ENCODE measurements at regions not wholly inside any gene's neighbourhood (a gene's known extent, or its start where the extent isn't known, plus 50 kb on each side); places are given as distances from the start of the nearest gene placed in this dataset.

DNA sequence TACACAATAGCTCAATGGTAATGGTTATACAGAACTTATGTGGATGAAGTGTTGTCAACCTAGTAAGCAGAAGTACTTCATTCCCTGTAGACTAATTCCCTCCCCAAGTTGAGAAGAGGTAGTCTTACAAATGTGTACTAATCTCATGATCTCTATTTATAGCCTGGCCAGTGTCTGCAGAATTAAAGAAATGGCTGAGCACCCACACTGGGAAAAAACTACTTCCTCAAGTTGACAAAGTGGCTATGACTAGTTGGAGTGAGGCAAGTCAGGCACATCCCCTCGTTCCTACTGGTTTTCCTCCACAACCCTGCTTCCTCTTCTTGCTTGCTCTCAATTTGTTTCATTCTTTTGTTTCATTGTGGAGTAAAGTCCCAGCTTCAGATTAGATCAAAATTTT, 566.7 kb upstream of the ZNF717 start:
- H3K4me3 ChIP-seq (ENCODE audit: low read length), result no peak overlapping the region
- no peaks in the 10 kb centered on the region for H3K4me1 ChIP-seq (ENCODE audit: insufficient read depth, low read length)
- no peaks in the 10 kb centered on the region for H3K36me3 ChIP-seq (ENCODE audit: insufficient read depth, low read length)
- H2AFZ ChIP-seq (ENCODE audit: low read depth, low read length), result no peak overlapping the region
- H3K9me3 ChIP-seq (ENCODE audit: low read length), result no peaks in the 10 kb centered on the region
- H3K27me3 ChIP-seq (ENCODE audit: insufficient read depth, low read length), result no peaks in the 10 kb centered on the region

DNA sequence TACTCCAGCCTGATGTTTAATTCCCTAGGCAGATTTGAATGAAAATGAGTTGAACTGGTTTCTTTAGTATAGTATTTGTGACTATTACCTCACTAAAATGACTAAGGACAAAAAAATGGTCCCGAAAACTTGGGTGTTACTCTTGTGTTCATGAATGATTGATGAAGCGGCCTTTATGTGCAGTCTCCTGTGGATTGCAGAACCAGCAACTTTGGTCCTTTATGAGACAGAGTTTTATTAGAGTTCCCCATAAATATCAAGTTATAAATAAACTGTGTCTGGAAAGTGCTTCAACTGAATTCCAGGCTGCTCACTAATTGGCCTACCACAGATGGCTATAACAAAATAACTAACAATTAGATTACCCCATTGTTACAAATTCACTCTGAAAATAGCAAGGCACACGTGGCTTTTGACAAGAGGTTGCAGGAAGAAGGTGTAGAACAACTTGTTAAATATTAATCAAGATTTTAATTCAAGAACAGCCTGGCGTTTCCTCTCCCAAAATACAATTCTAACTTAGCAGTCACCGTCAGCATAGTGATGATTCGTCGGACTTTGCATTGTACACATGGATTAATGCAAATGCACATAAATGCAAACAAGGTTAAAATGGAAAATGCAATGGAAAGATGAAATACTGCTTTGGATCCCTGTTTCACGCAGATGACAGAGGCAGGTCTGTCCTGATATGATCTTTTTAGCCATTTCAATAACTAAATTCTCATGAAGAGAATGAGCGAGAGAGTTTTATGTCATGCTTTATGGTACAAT, 567.3 kb upstream of the ZNF717 start:
- Histone ChIP-seq H3K4me3 (ENCODE audit: low read length) (no peak overlapping the region), H3K4me1 (ENCODE audit: insufficient read depth, low read length) (no peaks in the 10 kb centered on the region), H3K27me3 (ENCODE audit: insufficient read depth, low read length) (no peaks in the 10 kb centered on the region), H3K9me3 (ENCODE audit: low read length) (no peaks in the 10 kb centered on the region), H2AFZ (ENCODE audit: low read depth, low read length) (no peak overlapping the region), H3K36me3 (ENCODE audit: insufficient read depth, low read length) (no peaks in the 10 kb centered on the region)

DNA sequence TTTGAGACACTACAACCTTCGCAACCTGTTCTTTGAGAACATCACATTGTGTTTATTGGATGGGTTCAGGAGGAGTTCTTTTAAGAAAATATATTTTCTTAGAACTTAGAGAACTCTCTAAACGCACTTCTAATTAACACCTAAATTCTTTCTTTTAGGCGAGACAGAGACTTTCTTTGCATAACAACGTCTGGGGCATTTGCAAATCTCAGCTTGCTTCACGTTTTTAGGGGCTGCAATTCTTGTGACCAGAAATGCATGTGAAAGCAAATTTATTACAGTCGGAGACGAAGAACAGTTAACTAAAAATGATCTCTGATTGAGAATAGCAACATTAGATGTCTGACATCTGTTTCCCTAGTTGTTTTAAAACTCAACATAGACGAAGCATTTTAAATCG, 568.3 kb upstream of the ZNF717 start:
- H3K4me1 ChIP-seq (ENCODE audit: insufficient read depth, low read length), result no peaks in the 10 kb centered on the region
- H2AFZ ChIP-seq (ENCODE audit: low read depth, low read length), result no peak overlapping the region
- no peaks in the 10 kb centered on the region for H3K9me3 ChIP-seq (ENCODE audit: low read length)
- H3K27me3 ChIP-seq (ENCODE audit: insufficient read depth, low read length), result no peaks in the 10 kb centered on the region
- no peak overlapping the region for H3K4me3 ChIP-seq (ENCODE audit: low read length)
- no peaks in the 10 kb centered on the region for H3K36me3 ChIP-seq (ENCODE audit: insufficient read depth, low read length)

GRCh38 chr3:76361010-76361409, 575.7 kb upstream of the ZNF717 start:
- no peaks in the 10 kb centered on the region for H3K36me3 ChIP-seq (ENCODE audit: insufficient read depth, low read length)

GRCh38 chr3:76362643-76363042, 577.3 kb upstream of the ZNF717 start:
- no peaks in the 10 kb centered on the region for H3K9me3 ChIP-seq (ENCODE audit: low read length)
- H3K27me3 ChIP-seq (ENCODE audit: insufficient read depth, low read length), result no peaks in the 10 kb centered on the region
- no peaks in the 10 kb centered on the region for H3K36me3 ChIP-seq (ENCODE audit: insufficient read depth, low read length)
- H3K4me3 ChIP-seq (ENCODE audit: low read length), result no peak overlapping the region
- no peaks in the 10 kb centered on the region for H3K4me1 ChIP-seq (ENCODE audit: insufficient read depth, low read length)
- no peak overlapping the region for H2AFZ ChIP-seq (ENCODE audit: low read depth, low read length)

More at GRCh38 chr3:76361010-76361409, 575.7 kb upstream of the ZNF717 start:
- H3K9me3 ChIP-seq (ENCODE audit: low read length), result no peaks in the 10 kb centered on the region
- H3K4me1 ChIP-seq (ENCODE audit: insufficient read depth, low read length), result no peaks in the 10 kb centered on the region
- H3K27me3 ChIP-seq (ENCODE audit: insufficient read depth, low read length), result no peaks in the 10 kb centered on the region
- no peak overlapping the region for H2AFZ ChIP-seq (ENCODE audit: low read depth, low read length)
- H3K4me3 ChIP-seq (ENCODE audit: low read length), result no peak overlapping the region

GRCh38 chr3:76365275-76365674, 579.9 kb upstream of the ZNF717 start:
- Histone ChIP-seq H2AFZ (ENCODE audit: low read depth, low read length) (no peak overlapping the region), H3K9me3 (ENCODE audit: low read length) (no peaks in the 10 kb centered on the region), H3K4me1 (ENCODE audit: insufficient read depth, low read length) (no peaks in the 10 kb centered on the region), H3K27me3 (ENCODE audit: insufficient read depth, low read length) (no peaks in the 10 kb centered on the region), H3K4me3 (ENCODE audit: low read length) (no peak overlapping the region), H3K36me3 (ENCODE audit: insufficient read depth, low read length) (no peaks in the 10 kb centered on the region)

DNA sequence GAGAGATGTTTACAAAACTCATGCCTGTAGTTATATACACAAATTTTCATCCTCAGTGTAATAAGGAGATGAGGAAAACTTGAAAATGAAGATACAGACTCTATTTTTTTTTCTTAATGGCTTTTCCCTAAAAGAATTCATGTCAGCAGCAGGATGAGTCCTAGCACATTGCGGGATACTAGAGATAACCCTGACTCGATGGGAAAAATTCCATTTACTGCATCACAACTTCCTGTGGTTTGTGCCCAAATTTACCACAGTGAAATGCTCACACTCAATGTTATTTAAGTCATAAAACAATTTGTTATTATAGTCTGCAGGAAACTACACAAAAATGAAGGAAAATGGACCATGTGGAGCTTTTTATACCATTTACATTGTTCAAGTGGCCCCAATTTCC, 581.9 kb upstream of the ZNF717 start:
- no peaks in the 10 kb centered on the region for H3K36me3 ChIP-seq (ENCODE audit: insufficient read depth, low read length)
- H2AFZ ChIP-seq (ENCODE audit: low read depth, low read length), result no peak overlapping the region
- no peaks in the 10 kb centered on the region for H3K4me1 ChIP-seq (ENCODE audit: insufficient read depth, low read length)
- no peaks in the 10 kb centered on the region for H3K9me3 ChIP-seq (ENCODE audit: low read length)
- H3K27me3 ChIP-seq (ENCODE audit: insufficient read depth, low read length), result no peaks in the 10 kb centered on the region
- no peak overlapping the region for H3K4me3 ChIP-seq (ENCODE audit: low read length)

- no peaks in the 10 kb centered on the region for H3K27me3 ChIP-seq (ENCODE audit: insufficient read depth, low read length)
- H2AFZ ChIP-seq (ENCODE audit: low read depth, low read length), result no peak overlapping the region
- no peaks in the 10 kb centered on the region for H3K4me1 ChIP-seq (ENCODE audit: insufficient read depth, low read length)
- H3K4me3 ChIP-seq (ENCODE audit: low read length), result no peak overlapping the region
- no peaks in the 10 kb centered on the region for H3K9me3 ChIP-seq (ENCODE audit: low read length)
- no peaks in the 10 kb centered on the region for H3K36me3 ChIP-seq (ENCODE audit: insufficient read depth, low read length)
Measured at GRCh38 chr3:76369170-76369569, 583.8 kb upstream of the ZNF717 start.

DNA sequence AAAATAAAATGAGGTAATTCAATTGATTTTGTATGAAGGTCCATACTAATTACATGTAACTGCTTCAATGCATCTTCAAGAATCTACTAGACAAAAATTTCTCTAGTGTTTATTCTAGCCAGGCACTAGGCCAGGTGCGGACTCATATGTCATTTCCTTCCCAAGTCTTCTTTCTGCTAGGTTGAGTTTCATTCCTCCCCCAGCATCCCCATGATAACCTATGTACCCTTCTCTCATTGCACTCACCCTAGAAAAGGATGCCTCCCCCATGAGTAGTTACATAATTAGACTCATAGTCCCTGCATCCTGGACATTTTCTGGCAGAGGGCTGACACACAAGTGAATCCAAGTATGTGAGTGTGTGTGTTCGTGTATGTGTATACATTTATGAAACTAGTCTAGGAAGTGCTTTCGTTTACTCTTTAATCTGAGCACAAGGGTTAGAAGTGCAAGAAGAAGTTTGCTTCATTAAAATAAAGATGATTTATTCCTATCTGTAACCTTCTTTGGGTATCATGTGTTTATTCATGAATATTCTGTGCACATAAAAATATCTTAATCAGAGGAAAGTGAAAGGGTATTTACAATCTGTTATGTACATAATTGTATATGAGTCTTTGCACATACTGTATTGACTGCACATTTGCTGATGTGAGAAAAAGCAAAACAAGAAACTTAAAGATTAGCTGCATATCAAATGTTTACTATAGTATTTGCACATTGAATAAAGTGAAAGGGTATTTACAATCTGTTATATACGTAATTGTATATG, 585.6 kb upstream of the ZNF717 start:
- Histone ChIP-seq H3K27me3 (ENCODE audit: insufficient read depth, low read length) (no peaks in the 10 kb centered on the region), H3K36me3 (ENCODE audit: insufficient read depth, low read length) (no peaks in the 10 kb centered on the region), H3K4me1 (ENCODE audit: insufficient read depth, low read length) (no peaks in the 10 kb centered on the region), H2AFZ (ENCODE audit: low read depth, low read length) (no peak overlapping the region), H3K4me3 (ENCODE audit: low read length) (no peak overlapping the region), H3K9me3 (ENCODE audit: low read length) (no peaks in the 10 kb centered on the region)

DNA sequence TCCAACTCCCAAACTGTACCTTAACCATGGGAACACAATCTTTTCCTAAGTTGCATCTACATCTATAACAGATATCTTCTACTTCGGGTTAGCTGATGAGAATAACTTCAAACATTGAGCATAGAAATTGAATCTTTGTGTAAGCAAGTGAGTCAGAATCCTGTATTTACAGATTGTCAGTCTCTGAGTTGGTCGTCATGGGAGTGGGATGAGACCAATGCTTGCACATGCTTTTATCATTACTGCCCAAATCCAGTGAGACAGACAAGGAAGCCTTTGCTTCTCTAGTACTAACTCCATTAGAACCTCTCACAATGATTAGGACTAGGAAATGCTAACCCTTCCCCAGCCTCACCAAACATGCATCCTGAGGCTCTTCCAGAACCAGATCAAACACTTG, 587.1 kb upstream of the ZNF717 start:
- Histone ChIP-seq H3K4me3 (ENCODE audit: low read length) (no peak overlapping the region), H3K9me3 (ENCODE audit: low read length) (no peaks in the 10 kb centered on the region), H3K4me1 (ENCODE audit: insufficient read depth, low read length) (no peaks in the 10 kb centered on the region), H3K36me3 (ENCODE audit: insufficient read depth, low read length) (no peaks in the 10 kb centered on the region), H3K27me3 (ENCODE audit: insufficient read depth, low read length) (no peaks in the 10 kb centered on the region), H2AFZ (ENCODE audit: low read depth, low read length) (no peak overlapping the region)

DNA sequence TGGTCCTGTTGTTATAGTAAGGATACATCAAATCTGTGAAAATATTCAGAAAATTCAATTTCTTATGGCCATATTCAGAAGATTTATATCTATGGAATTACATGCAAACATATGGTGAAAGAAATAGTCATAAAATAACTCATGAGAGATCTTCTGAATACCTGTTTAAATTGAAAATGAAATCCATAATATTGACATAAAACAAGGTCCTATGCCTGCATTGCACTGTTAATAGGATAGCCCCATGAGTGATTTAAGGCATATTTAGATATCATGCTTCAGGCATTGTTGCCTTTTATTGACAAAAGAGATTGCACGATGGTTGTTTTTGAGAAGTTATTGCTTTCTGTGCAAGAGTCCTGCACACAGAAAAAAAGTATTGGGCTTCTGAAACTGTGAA, 591.7 kb upstream of the ZNF717 start:
- no peaks in the 10 kb centered on the region for H3K27me3 ChIP-seq (ENCODE audit: insufficient read depth, low read length)

DNA sequence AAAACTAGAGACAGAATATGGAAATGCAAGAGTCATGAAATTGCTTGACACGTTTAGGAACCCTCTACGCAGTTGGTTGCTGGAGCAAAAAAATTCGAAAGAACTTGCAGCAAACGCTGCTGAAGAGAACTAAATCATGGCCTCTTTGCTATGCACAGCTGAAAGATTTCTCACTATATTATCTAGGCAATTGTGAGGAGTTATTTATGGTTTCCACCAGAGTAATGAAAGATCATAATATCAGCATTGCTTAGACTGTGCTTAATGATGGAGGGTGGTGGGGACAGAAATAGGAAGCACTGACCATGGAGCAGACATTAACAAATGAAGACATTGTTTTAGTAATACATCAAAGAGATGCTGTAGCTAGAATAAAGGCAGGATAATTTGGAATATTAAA, 593.4 kb upstream of the ZNF717 start:
- Histone ChIP-seq H3K4me3 (ENCODE audit: low read length) (no peak overlapping the region), H3K4me1 (ENCODE audit: insufficient read depth, low read length) (no peaks in the 10 kb centered on the region), H3K36me3 (ENCODE audit: insufficient read depth, low read length) (no peaks in the 10 kb centered on the region), H3K27me3 (ENCODE audit: insufficient read depth, low read length) (no peaks in the 10 kb centered on the region), H3K9me3 (ENCODE audit: low read length) (no peaks in the 10 kb centered on the region), H2AFZ (ENCODE audit: low read depth, low read length) (no peak overlapping the region)

More for the DNA sequence above, 591.7 kb upstream of the ZNF717 start:
- Histone ChIP-seq H3K4me1 (ENCODE audit: insufficient read depth, low read length) (no peaks in the 10 kb centered on the region), H2AFZ (ENCODE audit: low read depth, low read length) (no peak overlapping the region), H3K36me3 (ENCODE audit: insufficient read depth, low read length) (no peaks in the 10 kb centered on the region), H3K9me3 (ENCODE audit: low read length) (no peaks in the 10 kb centered on the region), H3K4me3 (ENCODE audit: low read length) (no peak overlapping the region)

- no peaks in the 10 kb centered on the region for H3K9me3 ChIP-seq (ENCODE audit: low read length)
- H3K4me3 ChIP-seq (ENCODE audit: low read length), result no peak overlapping the region
Measured at GRCh38 chr3:76383781-76384180, 598.4 kb upstream of the ZNF717 start.

More at GRCh38 chr3:76383781-76384180, 598.4 kb upstream of the ZNF717 start:
- no peak overlapping the region for H2AFZ ChIP-seq (ENCODE audit: low read depth, low read length)
- no peaks in the 10 kb centered on the region for H3K36me3 ChIP-seq (ENCODE audit: insufficient read depth, low read length)
- no peaks in the 10 kb centered on the region for H3K4me1 ChIP-seq (ENCODE audit: insufficient read depth, low read length)
- no peaks in the 10 kb centered on the region for H3K27me3 ChIP-seq (ENCODE audit: insufficient read depth, low read length)

Measured in neuron (in vitro differentiated cells).